ENCODE measurements at regions not wholly inside any gene's neighbourhood (a gene's known extent, or its start where the extent isn't known, plus 50 kb on each side); places are given as distances from the start of the nearest gene placed in this dataset.

DNA sequence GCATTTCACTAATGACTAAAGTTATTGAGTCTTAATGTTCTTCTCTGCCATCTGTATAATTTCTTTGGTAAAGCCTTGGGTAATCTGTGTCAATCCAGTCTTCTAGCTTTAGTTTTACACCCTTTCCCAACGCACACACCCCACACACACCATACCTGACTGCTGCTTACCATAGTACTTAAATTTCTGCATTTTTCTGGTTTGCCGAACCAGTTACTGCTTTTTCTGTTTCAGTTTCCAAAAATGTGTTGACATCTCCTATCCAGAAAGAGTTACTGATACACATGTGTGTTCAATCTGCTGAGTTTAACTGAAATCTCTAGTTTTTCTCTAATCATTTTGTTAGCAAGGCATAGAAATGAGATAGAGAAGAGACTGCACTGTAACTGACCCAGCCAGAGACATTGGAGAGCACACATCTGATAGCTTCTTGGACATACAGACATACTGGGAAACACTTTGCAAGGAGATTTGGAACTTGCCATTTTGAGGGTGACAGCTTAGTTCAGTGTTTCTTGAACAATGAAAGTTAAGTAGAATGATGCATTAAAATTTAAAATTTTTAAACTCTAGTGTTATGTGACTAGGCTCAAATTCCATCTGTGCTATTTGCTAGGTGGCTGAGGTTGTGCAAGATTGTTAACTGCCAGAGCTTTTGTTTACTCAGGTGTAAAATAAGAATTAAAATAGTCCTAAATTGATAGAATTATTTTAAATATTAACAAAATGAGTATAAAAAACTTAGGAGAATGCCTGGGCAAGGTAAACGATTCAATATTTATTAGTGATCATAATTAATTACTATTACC, 807.6 kb downstream of the DNAJB9 start:
- Histone ChIP-seq H3K4me3 (ENCODE audit: low read length in 3 of 3) (no peak overlapping the region), H3K9me3 (ENCODE audit: control insufficient read depth in 2 of 3, insufficient read depth in 1 of 3, low read length in 3 of 3) (no peaks in the 10 kb centered on the region), H3K27me3 (ENCODE audit: control insufficient read depth, insufficient read depth, low read length) (no peaks in the 10 kb centered on the region), H3K36me3 (ENCODE audit: control insufficient read depth in 2 of 3, insufficient read depth in 3 of 3, low read length in 3 of 3) (no peaks in the 10 kb centered on the region), H3K27ac (ENCODE audit: low read depth in 2 of 2, low read length in 2 of 2) (no peak overlapping the region), H3K9ac (ENCODE audit: low read length in 3 of 3) (no peak overlapping the region), H3K4me1 (ENCODE audit: control insufficient read depth in 2 of 3, insufficient read depth in 2 of 3, low read depth in 1 of 3, low read length in 3 of 3) (no peaks in the 10 kb centered on the region)
- intact Hi-C loops (cut with DNase I), result no loop called here
- TF ChIP-seq, protein P1, sequence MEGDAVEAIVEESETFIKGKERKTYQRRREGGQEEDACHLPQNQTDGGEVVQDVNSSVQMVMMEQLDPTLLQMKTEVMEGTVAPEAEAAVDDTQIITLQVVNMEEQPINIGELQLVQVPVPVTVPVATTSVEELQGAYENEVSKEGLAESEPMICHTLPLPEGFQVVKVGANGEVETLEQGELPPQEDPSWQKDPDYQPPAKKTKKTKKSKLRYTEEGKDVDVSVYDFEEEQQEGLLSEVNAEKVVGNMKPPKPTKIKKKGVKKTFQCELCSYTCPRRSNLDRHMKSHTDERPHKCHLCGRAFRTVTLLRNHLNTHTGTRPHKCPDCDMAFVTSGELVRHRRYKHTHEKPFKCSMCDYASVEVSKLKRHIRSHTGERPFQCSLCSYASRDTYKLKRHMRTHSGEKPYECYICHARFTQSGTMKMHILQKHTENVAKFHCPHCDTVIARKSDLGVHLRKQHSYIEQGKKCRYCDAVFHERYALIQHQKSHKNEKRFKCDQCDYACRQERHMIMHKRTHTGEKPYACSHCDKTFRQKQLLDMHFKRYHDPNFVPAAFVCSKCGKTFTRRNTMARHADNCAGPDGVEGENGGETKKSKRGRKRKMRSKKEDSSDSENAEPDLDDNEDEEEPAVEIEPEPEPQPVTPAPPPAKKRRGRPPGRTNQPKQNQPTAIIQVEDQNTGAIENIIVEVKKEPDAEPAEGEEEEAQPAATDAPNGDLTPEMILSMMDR (IDR thresholded peaks at IDR 0.05; ENCODE audit: borderline replicate concordance, extremely low read depth, insufficient read depth), result no peak
- FAIRE-seq (no peak), DNase-seq (no peak)

DNA sequence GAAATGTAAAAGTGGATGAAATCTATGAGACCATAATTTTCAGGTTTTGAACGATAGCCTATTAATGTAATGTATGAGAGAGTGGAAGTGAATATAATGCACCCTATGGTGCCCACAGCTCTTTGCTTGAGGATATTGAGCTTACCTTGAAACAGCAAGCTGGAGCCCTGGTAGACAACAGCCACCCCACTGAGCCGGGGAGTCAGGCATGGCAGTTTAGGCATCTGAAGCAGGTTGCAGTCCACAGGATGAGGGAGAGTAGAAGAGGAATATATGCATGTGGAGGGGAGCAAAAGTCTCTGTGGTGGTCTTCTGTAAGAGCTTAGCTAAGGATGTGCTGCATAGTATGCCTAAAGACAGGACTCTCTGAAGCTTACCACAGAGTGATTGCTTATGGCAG, 817.3 kb downstream of the DNAJB9 start:
- Histone ChIP-seq H3K36me3 (ENCODE audit: control insufficient read depth in 2 of 3, insufficient read depth in 3 of 3, low read length in 3 of 3) (no peaks in the 10 kb centered on the region), H3K4me3 (ENCODE audit: low read length in 3 of 3) (no peak overlapping the region), H3K27me3 (ENCODE audit: control insufficient read depth, insufficient read depth, low read length) (no peaks in the 10 kb centered on the region), H3K27ac (ENCODE audit: low read depth in 2 of 2, low read length in 2 of 2) (no peak overlapping the region), H3K9ac (ENCODE audit: low read length in 3 of 3) (no peak overlapping the region), H3K9me3 (ENCODE audit: control insufficient read depth in 2 of 3, insufficient read depth in 1 of 3, low read length in 3 of 3) (no peaks in the 10 kb centered on the region), H3K4me1 (ENCODE audit: control insufficient read depth in 2 of 3, insufficient read depth in 2 of 3, low read depth in 1 of 3, low read length in 3 of 3) (no peaks in the 10 kb centered on the region)
- TF ChIP-seq, protein P1 (IDR thresholded peaks at IDR 0.05; ENCODE audit: borderline replicate concordance, extremely low read depth, insufficient read depth), result no peak
- DNase-seq (no peak), FAIRE-seq (no peak)
- intact Hi-C loops (cut with DNase I), result no loop called here

DNA sequence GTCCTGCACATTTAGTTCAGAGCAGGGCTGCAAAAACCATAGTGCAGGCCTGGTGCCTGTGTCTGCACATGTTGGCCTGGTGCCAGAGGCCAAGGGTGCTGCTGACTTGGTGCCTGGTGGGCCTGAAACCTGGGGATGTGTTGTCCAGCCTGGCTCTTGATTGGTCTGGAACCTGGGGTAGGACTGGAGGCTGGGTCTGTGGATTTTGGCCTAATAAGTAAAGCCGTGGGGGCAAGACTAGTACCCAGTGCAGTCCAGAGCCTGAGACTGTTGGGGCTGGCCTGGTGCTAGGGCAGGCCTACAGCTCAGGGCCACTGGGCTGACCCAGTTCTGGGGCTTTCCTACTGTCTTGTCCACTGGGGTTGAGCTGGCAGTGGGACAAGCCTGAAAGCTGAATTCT, 817.9 kb downstream of the DNAJB9 start:
- Histone ChIP-seq H3K9me3 (ENCODE audit: control insufficient read depth in 2 of 3, insufficient read depth in 1 of 3, low read length in 3 of 3) (no peaks in the 10 kb centered on the region), H3K36me3 (ENCODE audit: control insufficient read depth in 2 of 3, insufficient read depth in 3 of 3, low read length in 3 of 3) (no peaks in the 10 kb centered on the region), H3K4me3 (ENCODE audit: low read length in 3 of 3) (no peak overlapping the region), H3K27ac (ENCODE audit: low read depth in 2 of 2, low read length in 2 of 2) (no peak overlapping the region), H3K4me1 (ENCODE audit: control insufficient read depth in 2 of 3, insufficient read depth in 2 of 3, low read depth in 1 of 3, low read length in 3 of 3) (no peaks in the 10 kb centered on the region), H3K9ac (ENCODE audit: low read length in 3 of 3) (no peak overlapping the region), H3K27me3 (ENCODE audit: control insufficient read depth, insufficient read depth, low read length) (no peaks in the 10 kb centered on the region)
- intact Hi-C loops (cut with DNase I), result no loop called here
- TF ChIP-seq, protein P1 (IDR thresholded peaks at IDR 0.05; ENCODE audit: borderline replicate concordance, extremely low read depth, insufficient read depth), result no peak
- DNase-seq, result no peak
- no peak for FAIRE-seq
